SK-N-MC (cell line): ENCODE measurements at regions not wholly inside any gene's neighbourhood (a gene's known extent, or its start where the extent isn't known, plus 50 kb on each side); places are given as distances from the start of the nearest gene placed in this dataset.

ENCODE experiments used
- EZH2 ChIP-seq: fragments of 200-600 bp; sonication (generic); IDR thresholded peaks from one replicate; pipeline ENCODE4 v1.6.1; 2017; ENCODE audit warnings: antibody characterized with exemption
- POLR2AphosphoS5 ChIP-seq: IDR thresholded peaks from 2 replicates; pipeline ENCODE4 v1.6.1; 2012; ENCODE audit warnings: mild to moderate bottlenecking, low read depth, low read length, borderline replicate concordance

- TF ChIP-seq POLR2AphosphoS5 (no peak), EZH2 (no peak)
These were observed 146.9 kb upstream of the KCNG1 start for GRCh38 chr20:51169813-51170212.
